Testis (tissue), 2 donors: ENCODE measurements at regions not wholly inside any gene's neighbourhood (a gene's known extent, or its start where the extent isn't known, plus 50 kb on each side); places are given as distances from the start of the nearest gene placed in this dataset.

Source experiments
- POLR2A ChIP-seq: fragments of 450-650 bp; IDR thresholded peaks from one replicate; pipeline ENCODE4 v1.6.1; 2017; ENCODE audit warnings: antibody characterized with exemption, mild to moderate bottlenecking, moderate library complexity
- TF ChIP-seq, protein P1 (sequence below), 3 experiments: fragments of 450-650 bp in 2 of 3; fragments of 200-600 bp in 1 of 3; sonication (generic) in 1 of 3; IDR thresholded peaks; one replicate each; pipeline ENCODE4 v1.5.1; 2016 to 2019; ENCODE audit warnings: antibody characterized with exemption in 3 of 3, mild to moderate bottlenecking in 2 of 3, moderate library complexity in 1 of 3

GRCh38 chr6:2450546-2450945, 205.1 kb upstream of the GMDS start:
- TF ChIP-seq, protein P1, sequence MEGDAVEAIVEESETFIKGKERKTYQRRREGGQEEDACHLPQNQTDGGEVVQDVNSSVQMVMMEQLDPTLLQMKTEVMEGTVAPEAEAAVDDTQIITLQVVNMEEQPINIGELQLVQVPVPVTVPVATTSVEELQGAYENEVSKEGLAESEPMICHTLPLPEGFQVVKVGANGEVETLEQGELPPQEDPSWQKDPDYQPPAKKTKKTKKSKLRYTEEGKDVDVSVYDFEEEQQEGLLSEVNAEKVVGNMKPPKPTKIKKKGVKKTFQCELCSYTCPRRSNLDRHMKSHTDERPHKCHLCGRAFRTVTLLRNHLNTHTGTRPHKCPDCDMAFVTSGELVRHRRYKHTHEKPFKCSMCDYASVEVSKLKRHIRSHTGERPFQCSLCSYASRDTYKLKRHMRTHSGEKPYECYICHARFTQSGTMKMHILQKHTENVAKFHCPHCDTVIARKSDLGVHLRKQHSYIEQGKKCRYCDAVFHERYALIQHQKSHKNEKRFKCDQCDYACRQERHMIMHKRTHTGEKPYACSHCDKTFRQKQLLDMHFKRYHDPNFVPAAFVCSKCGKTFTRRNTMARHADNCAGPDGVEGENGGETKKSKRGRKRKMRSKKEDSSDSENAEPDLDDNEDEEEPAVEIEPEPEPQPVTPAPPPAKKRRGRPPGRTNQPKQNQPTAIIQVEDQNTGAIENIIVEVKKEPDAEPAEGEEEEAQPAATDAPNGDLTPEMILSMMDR (IDR thresholded peaks at IDR 0.05) = no peak
- no peak for TF ChIP-seq POLR2A
